Endothelial cell of umbilical vein (primary cell): ENCODE measurements at regions not wholly inside any gene's neighbourhood (a gene's known extent, or its start where the extent isn't known, plus 50 kb on each side); places are given as distances from the start of the nearest gene placed in this dataset.

Experiments used
- CTCF ChIP-seq, 2 donors: IDR thresholded peaks; 1 replicate in 1 of 2; 2 replicates in 1 of 2; pipeline ENCODE4 v1.5.1; 2011; ENCODE audit warnings: low read length in 2 of 2, mild to moderate bottlenecking in 2 of 2, moderate library complexity in 2 of 2, control low read depth in 1 of 2, inconsistent platforms in 1 of 2, low read depth in 1 of 2; ENCODE audit not compliant: insufficient read depth in 1 of 2; ENCODE audit errors: extremely low read depth in 1 of 2
- EZH2 ChIP-seq: IDR thresholded peaks from 2 replicates; pipeline ENCODE4 v1.6.1; 2012; ENCODE audit warnings: borderline replicate concordance, low read depth, mild to moderate bottlenecking, moderate library complexity, low read length, inconsistent platforms; ENCODE audit not compliant: severe bottlenecking
- POLR2A ChIP-seq: IDR thresholded peaks from 2 replicates; pipeline ENCODE4 v1.6.1; 2012; ENCODE audit warnings: low read depth, mild to moderate bottlenecking, control low read depth, low read length

- TF ChIP-seq CTCF (IDR thresholded peaks at IDR 0.05; ENCODE audit: extremely low read depth in 1 of 2, insufficient read depth in 1 of 2, low read depth in 1 of 2, low read length in 2 of 2) (no peak), POLR2A (no peak), EZH2 (no peak)
Measured at GRCh38 chr6:99130897-99131873, 183.4 kb upstream of the FBXL4 start.
